GM10266 (cell line): ENCODE measurements at regions not wholly inside any gene's neighbourhood (a gene's known extent, or its start where the extent isn't known, plus 50 kb on each side); places are given as distances from the start of the nearest gene placed in this dataset.

ENCODE experiments used
- DNase-seq: peaks from one replicate; pipeline ENCODE4 v3.0.0; 2012; ENCODE audit errors: extremely low spot score
- TF ChIP-seq, protein P1 (sequence below): IDR thresholded peaks from 2 replicates; pipeline ENCODE4 v1.5.1; 2012; ENCODE audit warnings: mild to moderate bottlenecking, low read depth; ENCODE audit not compliant: control insufficient read depth, insufficient read depth; ENCODE audit errors: missing control alignments

DNA sequence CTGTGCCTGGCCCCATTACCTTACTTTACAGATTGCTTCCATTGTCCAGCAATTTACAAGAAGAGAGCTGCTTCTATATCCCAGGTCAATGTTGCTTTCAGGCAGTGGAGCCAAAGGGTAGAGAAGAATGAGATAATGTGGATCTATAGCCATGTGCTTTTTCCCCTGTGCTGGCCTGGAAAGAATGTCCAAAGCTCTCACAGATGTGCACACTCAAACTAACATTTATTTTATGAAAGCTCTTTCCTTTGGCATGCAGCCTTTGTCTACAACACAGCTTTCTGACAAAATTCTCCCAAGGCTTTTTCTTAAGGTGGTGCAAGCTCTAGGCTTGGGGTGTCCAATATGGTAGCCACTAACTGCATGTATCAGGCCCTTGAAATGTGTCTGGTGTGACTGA, 217.3 kb downstream of the LRRC70 start:
- TF ChIP-seq, protein P1, sequence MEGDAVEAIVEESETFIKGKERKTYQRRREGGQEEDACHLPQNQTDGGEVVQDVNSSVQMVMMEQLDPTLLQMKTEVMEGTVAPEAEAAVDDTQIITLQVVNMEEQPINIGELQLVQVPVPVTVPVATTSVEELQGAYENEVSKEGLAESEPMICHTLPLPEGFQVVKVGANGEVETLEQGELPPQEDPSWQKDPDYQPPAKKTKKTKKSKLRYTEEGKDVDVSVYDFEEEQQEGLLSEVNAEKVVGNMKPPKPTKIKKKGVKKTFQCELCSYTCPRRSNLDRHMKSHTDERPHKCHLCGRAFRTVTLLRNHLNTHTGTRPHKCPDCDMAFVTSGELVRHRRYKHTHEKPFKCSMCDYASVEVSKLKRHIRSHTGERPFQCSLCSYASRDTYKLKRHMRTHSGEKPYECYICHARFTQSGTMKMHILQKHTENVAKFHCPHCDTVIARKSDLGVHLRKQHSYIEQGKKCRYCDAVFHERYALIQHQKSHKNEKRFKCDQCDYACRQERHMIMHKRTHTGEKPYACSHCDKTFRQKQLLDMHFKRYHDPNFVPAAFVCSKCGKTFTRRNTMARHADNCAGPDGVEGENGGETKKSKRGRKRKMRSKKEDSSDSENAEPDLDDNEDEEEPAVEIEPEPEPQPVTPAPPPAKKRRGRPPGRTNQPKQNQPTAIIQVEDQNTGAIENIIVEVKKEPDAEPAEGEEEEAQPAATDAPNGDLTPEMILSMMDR, result no peak
- no peak for DNase-seq

DNA sequence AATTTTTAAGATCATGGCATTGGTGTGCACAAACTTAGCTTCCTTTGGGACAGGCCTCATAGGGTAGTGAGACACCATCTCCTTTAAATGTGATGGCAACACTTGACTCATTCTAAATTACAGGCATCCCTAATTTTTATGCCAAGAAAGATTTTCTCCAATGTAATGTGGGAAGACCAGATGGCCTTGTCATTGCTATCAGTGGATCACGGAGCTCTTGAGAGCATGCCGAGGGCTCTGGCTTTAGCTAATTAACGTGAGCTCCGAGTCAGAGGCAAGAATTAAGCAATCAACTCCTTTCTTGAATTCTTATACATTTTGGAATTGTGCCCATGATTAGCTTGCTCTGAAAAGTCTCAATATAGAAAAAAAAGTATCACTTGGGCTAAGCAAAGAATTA, 215.8 kb downstream of the LRRC70 start:
- no peak for DNase-seq
- TF ChIP-seq, protein P1, result no peak

DNA sequence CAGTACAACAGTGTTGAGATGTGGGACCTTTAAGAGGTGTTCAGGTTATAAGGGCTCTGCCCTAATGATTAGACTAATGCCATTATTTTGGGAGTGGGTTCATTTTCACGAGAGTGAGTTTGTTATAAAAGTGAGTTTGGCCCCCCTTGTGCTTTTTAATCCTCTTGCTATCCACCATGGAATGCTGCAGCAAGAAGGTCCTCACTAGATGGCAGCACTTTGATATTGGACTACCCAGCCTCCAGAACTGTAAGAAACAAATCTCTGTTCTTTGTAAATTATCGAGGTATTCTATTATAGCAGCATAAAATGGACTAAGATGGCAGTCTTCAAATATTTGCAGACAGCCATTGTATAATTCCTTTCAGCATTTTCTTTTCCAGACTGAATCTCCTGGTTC, 212.4 kb downstream of the LRRC70 start:
- DNase-seq, result no peak
- TF ChIP-seq, protein P1, result peak; percentile 17

DNA sequence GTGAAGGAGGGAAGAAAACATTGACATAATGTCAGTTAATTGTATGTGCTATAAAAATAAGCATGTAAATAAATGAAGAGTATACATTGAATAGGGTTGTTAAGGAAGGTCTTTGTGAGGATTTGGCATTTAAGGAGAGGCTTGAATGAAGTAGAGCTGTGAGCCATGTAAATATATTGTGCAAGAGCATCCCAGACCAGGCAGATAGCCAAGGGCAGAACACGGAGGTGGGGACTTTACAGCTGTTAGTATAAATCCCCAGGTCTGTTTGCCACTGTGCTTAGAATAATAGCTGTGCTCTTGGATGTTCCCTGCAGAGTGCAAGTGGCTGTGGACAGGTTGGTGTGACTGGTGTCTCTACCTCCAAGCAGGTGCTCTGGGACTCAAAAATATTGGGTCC, 211.7 kb downstream of the LRRC70 start:
- TF ChIP-seq, protein P1, result no peak
- no peak for DNase-seq

DNA sequence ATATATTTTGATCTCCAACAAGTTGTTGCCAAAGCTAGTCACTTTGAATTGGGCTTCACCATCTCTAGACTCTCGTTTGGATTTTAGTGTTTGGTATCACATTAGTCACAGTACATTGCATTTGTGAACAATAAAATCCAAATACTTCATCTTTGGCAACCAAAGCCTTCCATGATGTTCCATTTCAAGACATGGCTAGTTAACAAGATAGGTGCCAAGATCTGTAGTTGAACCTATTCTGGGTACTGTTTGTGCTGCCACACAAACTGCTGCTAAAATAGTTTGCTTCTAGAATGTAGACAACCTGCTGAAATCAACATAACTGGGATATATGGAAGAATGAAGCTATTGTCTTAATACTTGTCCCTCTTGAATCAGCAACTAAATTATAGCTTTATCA, 207.5 kb downstream of the LRRC70 start:
- DNase-seq, result no peak
- TF ChIP-seq, protein P1, result no peak

DNA sequence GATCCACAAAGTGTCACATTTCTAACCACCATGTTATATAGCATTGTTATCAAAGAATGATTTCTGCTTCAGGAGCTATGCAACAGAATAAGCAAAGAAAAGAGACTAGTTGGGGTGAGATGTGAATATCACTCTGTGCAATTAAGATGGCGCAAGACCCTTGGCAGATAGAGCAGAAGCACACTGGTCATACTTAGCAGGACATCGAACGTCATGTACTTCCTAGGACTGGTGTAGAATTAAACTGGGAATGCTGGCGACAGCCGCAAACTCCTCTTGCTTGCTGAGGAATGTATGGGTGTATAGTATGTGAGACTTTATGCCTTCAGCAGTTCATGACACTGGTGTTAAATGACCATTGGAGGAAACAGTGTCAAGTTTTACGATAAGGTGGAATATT, 207.0 kb downstream of the LRRC70 start:
- DNase-seq, result no peak
- TF ChIP-seq, protein P1, result no peak

DNA sequence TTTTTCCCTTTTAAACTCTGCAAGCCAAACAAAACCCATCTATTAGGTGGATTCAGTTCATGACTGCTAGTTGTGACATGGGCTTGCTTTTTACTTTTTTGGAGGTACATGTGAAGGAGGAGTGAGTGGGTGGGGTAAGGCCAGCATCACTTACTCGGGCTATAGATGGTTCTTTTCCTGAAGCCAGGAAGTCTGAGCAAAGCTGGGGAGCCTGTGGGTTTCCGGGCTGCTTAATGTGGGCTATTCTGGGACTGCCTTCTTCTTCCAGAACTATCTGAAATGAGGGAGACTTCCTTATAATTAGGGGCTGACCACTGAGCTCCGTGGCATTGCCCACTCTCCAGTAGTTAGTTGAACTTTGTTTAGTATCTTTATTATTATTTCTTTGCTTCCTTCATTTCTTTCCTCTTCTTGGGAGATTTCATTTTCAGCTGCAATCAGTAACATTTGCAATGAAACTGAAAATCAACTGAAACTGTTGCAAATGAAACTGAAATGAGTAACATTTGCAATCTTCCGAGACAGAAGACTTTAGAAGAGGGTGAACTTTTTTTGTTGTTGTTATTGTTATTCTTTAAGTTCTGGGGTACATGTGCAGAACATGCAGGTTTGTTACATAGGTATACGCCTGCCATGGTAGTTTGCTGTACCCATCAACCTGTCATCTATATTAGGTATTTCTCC, 204.9 kb downstream of the LRRC70 start:
- DNase-seq, result no peak
- TF ChIP-seq, protein P1, result no peak
